Right cardiac atrium (tissue), 5 donors: ENCODE measurements at regions not wholly inside any gene's neighbourhood (a gene's known extent, or its start where the extent isn't known, plus 50 kb on each side); places are given as distances from the start of the nearest gene placed in this dataset.

ENCODE experiments used
- ATAC-seq, 2 donors: fragments of 200-7000 bp; cut with Tn5 transposase; one replicate each; pipeline versions ENCODE4 v1.8.0 to v1.9.1; 2020; ENCODE audit warnings: moderate library complexity in 2 of 2, mild to moderate bottlenecking in 1 of 2
- DNase-seq, 3 donors: peaks; one replicate each; pipeline ENCODE4 v3.0.0-alpha.2; 2020
- H3K27ac ChIP-seq: one replicate; pipeline ENCODE4 v1.5.1; 2013; ENCODE audit warnings: mild to moderate bottlenecking, low read length, control low read depth, moderate library complexity
- H3K27me3 ChIP-seq: one replicate; pipeline ENCODE4 v1.6.1; 2013; ENCODE audit not compliant: control insufficient read depth, insufficient read depth
- H3K4me1 ChIP-seq: one replicate; pipeline ENCODE4 v1.6.1; 2013; ENCODE audit warnings: low read length; ENCODE audit not compliant: control insufficient read depth, insufficient read depth
- H3K4me3 ChIP-seq: one replicate; pipeline ENCODE4 v1.5.1; 2013; ENCODE audit warnings: low read length, control low read depth
- H3K9me3 ChIP-seq: one replicate; pipeline ENCODE4 v1.6.1; 2013; ENCODE audit warnings: low read length; ENCODE audit not compliant: control insufficient read depth
- WGBS: extraction: QIAGEN DNeasy Blood & Tissue Kit; methylation state at CpG from one replicate; pipeline ENCODE4 v1.1.7; 2013; 5-methylcytosine and 5-hydroxymethylcytosine counted together
- intact Hi-C, 4 donors: fragments of 100-400 bp; cut with DNase I; formaldehyde crosslinking; loops; one replicate each; pipeline versions ENCODE4 v1.11.0 to v1.14.0; 2022 to 2023
- donor health status: healthy with polysubstance abuse.
- donor health status: DM: no; HTN: yes; CAD: no.
- donor health status: DM: no; HTN: no; CAD: no.
- donor health status: DM: no; HTN: yes; CAD: no; lungs with severe emphysema.
- donor health status: DM: yes; HTN: yes; CAD: no.

DNA sequence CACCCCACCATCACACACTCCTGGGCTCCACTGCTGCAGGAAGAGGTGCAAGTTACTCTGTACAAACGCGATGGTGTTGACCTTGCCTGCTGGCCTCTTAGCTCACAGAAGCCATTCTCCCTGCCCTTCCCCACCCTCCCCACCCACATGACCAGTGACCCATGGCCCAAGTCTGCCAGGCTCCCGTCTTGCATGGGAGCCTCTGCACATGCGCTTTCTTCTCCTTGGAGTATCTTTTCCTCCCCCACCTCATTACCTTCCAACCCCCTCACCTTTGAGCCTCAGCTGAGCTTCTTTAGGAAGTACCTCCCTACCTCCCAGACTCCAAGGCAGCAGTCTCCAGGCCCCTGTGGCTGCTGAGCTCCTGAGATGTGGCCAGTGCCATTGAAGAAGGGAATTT is 337.7 kb upstream of the ZNF32 start:
- H3K27ac ChIP-seq: no peak overlapping the region
- intact Hi-C loops: no loop called here

GRCh38 chr10:43985941-43986340 is 337.3 kb upstream of the ZNF32 start:
- 96% methylated on average over 5 of the region's 5 CpGs for WGBS
- no peaks in the 10 kb centered on the region for H3K9me3 ChIP-seq
- intact Hi-C loops: no loop called here
- H3K4me1 ChIP-seq: no peaks in the 10 kb centered on the region
- no peaks in the 10 kb centered on the region for H3K27me3 ChIP-seq
- no peak overlapping the region for H3K27ac ChIP-seq
- peak in 1 of 2 donors; percentile 29 for ATAC-seq
- no peak for DNase-seq
- H3K4me3 ChIP-seq: no peak overlapping the region

More for the DNA sequence above, 337.7 kb upstream of the ZNF32 start:
- Histone ChIP-seq H3K4me3 (no peak overlapping the region), H3K9me3 (no peaks in the 10 kb centered on the region), H3K4me1 (no peaks in the 10 kb centered on the region), H3K27me3 (no peaks in the 10 kb centered on the region)
- WGBS: 96% methylated on average over 4 of the region's 4 CpGs
- ATAC-seq: no peak
- DNase-seq: no peak

GRCh38 chr10:43983856-43984271 is 335.2 kb upstream of the ZNF32 start:
- intact Hi-C loops: no loop called here
- no peak overlapping the region for H3K4me3 ChIP-seq
- H3K27ac ChIP-seq: no peak overlapping the region
- 98% methylated on average over 1 of the region's 1 CpG for WGBS
- no peak for DNase-seq
- H3K9me3 ChIP-seq: no peaks in the 10 kb centered on the region
- no peaks in the 10 kb centered on the region for H3K27me3 ChIP-seq
- no peak for ATAC-seq
- peaks cover 7% of the 10 kb centered on the region for H3K4me1 ChIP-seq

DNA sequence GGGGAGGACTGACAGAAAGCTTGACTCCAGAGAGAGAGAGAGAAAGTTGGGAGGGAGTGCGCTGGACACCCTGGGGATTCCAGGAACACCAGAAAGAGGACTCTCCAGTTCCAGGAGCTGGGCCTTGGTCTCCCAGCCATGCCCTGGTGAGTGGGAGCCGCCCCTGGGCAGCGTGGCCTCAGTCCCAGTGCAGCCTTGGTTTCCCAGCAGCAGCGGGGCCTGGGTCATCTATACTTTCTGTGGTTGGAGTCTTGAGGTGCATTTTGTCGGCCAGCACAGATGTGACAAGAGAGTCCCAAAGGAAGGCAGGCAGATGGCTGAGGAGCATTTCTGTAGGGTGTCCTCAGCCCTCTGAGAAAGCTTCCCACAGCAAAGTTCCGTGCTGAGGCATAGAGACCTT is 334.7 kb upstream of the ZNF32 start:
- DNase-seq (no peak), ATAC-seq (no peak)
- no peaks in the 10 kb centered on the region for H3K27me3 ChIP-seq
- peaks cover 7% of the 10 kb centered on the region for H3K4me1 ChIP-seq
- H3K27ac ChIP-seq: no peak overlapping the region
- H3K9me3 ChIP-seq: no peaks in the 10 kb centered on the region
- intact Hi-C loops: no loop called here
- 98% methylated on average over 6 of the region's 6 CpGs for whole genome bisulfite sequencing
- no peak overlapping the region for H3K4me3 ChIP-seq

DNA sequence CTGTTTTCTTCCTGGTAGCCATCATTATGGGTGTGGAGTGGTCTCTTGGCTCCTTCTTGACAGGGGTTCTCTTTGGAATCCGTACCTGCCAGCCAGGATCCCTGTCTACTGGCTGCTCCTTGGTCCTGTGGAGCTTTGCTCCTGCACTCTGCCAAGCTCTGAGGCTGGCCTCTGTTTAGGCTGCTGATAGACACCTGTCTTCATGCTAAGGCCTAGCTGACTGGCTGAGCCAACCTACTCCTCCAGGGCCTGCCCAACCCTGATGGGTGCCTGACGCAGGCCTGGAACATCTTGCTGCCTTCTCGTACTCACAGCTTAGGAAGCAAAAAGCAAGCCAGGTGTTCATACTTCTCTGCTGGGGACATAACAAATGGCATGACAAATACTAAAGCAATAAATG is 333.6 kb upstream of the ZNF32 start:
- Histone ChIP-seq H3K27ac (no peak overlapping the region), H3K27me3 (no peaks in the 10 kb centered on the region), H3K4me1 (peaks cover 7% of the 10 kb centered on the region), H3K9me3 (no peaks in the 10 kb centered on the region), H3K4me3 (no peak overlapping the region)
- over 99% methylated on average over 3 of the region's 3 CpGs for WGBS
- ATAC-seq: no peak
- DNase-seq: no peak
- intact Hi-C loops: no loop called here

DNA sequence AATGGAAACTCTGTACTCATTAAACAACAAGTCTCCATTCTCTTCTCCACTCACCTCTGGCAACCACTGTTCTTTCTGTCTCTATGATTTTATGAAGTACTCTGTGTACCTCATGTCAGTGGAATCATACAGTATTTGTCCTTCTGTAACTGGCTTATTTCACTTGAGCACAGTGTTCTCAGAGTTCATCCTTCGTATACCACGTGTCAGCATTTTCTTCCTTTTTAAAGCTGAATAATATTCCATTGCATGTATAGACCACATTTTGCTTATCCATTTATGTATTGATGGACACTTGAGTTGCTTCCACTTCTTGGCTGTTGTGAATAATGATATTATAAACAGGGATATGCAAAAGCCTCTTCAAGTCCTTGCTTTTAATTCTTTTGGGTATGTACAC is 333.0 kb upstream of the ZNF32 start:
- WGBS: 96% methylated on average over 2 of the region's 2 CpGs
- no peak for ATAC-seq
- Histone ChIP-seq H3K4me1 (peaks cover 7% of the 10 kb centered on the region), H3K4me3 (no peak overlapping the region), H3K9me3 (no peaks in the 10 kb centered on the region), H3K27ac (no peak overlapping the region), H3K27me3 (no peaks in the 10 kb centered on the region)
- no peak for DNase-seq
- intact Hi-C loops: no loop called here

- Histone ChIP-seq H3K4me1 (peaks cover 7% of the 10 kb centered on the region), H3K27ac (no peak overlapping the region), H3K4me3 (no peak overlapping the region), H3K9me3 (no peaks in the 10 kb centered on the region), H3K27me3 (no peaks in the 10 kb centered on the region)
- DNase-seq (no peak), ATAC-seq (no peak)
- WGBS: 58% methylated on average over 1 of the region's 1 CpG
- intact Hi-C loops: no loop called here
Observed at GRCh38 chr10:43981232-43981631, 332.6 kb upstream of the ZNF32 start.

GRCh38 chr10:43980715-43981114 is 332.0 kb upstream of the ZNF32 start:
- no peak overlapping the region for H3K27ac ChIP-seq
- no peaks in the 10 kb centered on the region for H3K9me3 ChIP-seq
- H3K4me1 ChIP-seq: peaks cover 7% of the 10 kb centered on the region
- no peak overlapping the region for H3K4me3 ChIP-seq
- no peak for DNase-seq
- ATAC-seq: no peak
- 77% methylated on average over 7 of the region's 7 CpGs for WGBS
- intact Hi-C loops: no loop called here
- H3K27me3 ChIP-seq: no peaks in the 10 kb centered on the region

DNA sequence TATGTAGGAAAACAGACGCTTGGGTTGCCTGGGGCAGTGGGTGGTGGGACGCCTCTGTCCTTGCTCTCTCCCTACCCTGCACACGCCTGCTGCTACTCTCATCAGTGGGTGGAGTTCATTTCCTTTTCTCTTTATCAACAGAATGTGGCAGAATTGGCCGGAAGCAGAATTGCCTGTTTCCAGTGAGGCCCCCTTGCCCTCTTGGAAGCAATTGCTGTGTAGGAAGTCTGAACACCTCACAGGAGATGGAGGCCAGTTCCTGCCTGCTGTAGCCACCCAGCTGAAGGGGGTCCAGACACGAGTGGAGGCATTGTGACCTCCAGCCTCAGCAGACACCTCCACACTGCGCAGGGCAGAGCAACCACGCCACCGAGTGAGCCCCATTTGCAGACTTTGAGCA is 331.6 kb upstream of the ZNF32 start:
- H3K4me1 ChIP-seq: peaks cover 7% of the 10 kb centered on the region
- H3K9me3 ChIP-seq: no peaks in the 10 kb centered on the region
- WGBS: 44% methylated on average over 8 of the region's 8 CpGs
- ATAC-seq (peak; percentile 68 to 85), DNase-seq (peak in 1 of 3 donors; percentile 28)
- no peaks in the 10 kb centered on the region for H3K27me3 ChIP-seq
- intact Hi-C loops: no loop called here
- no peak overlapping the region for H3K4me3 ChIP-seq
- no peak overlapping the region for H3K27ac ChIP-seq

GRCh38 chr10:43979551-43979950 is 330.9 kb upstream of the ZNF32 start:
- Histone ChIP-seq H3K4me3 (no peak overlapping the region), H3K4me1 (peaks cover 7% of the 10 kb centered on the region), H3K27me3 (no peaks in the 10 kb centered on the region), H3K9me3 (no peaks in the 10 kb centered on the region), H3K27ac (no peak overlapping the region)
- WGBS: 72% methylated on average over 3 of the region's 3 CpGs
- intact Hi-C loops: no loop called here
- ATAC-seq (no peak), DNase-seq (no peak)

DNA sequence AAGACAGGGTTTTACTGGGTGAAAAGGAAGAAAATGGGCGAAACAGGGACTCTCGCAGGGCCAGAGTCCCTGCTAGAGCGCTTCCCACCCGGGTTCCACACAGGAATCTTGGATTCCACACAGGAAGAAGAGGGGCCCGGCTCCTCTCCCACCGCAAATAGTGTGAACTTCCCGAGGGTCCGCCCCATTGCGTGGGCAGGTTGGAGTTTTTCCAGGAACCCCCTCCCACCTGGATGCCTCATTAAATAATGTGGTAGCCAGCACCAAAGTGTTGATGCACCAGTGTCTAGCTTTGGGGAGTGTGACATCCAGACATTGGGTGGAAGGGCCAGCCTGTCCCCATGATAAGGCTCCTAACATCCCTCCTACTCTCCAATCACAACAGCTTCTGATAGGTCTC is 330.3 kb upstream of the ZNF32 start:
- Histone ChIP-seq H3K4me1 (peaks cover 7% of the 10 kb centered on the region), H3K4me3 (no peak overlapping the region), H3K27ac (no peak overlapping the region), H3K27me3 (no peaks in the 10 kb centered on the region), H3K9me3 (no peaks in the 10 kb centered on the region)
- no peak for ATAC-seq
- WGBS: 83% methylated on average over 9 of the region's 9 CpGs
- no peak for DNase-seq
- intact Hi-C loops: no loop called here

DNA sequence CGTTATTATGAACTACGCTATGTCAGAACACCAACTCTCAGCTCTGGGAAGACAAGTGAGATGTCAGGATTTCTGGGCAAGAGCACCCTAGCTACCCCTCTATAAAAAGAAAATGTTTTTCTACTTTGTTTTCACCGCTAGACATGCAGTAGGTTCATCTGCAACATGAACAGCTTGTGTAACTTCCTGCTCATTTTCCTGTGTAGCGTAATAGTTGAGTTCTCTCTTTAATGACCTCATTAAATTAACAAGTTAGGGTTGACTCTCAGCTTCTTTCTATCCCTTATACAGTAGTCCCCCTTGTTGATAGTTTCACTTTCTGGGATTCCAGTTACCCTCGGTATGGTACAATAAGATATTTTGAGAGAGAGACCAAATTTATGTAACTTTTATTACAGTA is 329.4 kb upstream of the ZNF32 start:
- H3K9me3 ChIP-seq: no peaks in the 10 kb centered on the region
- no peak for ATAC-seq
- H3K27me3 ChIP-seq: no peaks in the 10 kb centered on the region
- no peak for DNase-seq
- WGBS: 78% methylated on average over 5 of the region's 5 CpGs
- H3K27ac ChIP-seq: no peak overlapping the region
- H3K4me1 ChIP-seq: peaks cover 7% of the 10 kb centered on the region
- intact Hi-C loops: no loop called here
- H3K4me3 ChIP-seq: no peak overlapping the region
